Naive thymus-derived CD4-positive, alpha-beta T cell (primary cell): ENCODE measurements at regions not wholly inside any gene's neighbourhood (a gene's known extent, or its start where the extent isn't known, plus 50 kb on each side); places are given as distances from the start of the nearest gene placed in this dataset.
A peak's percentile ranks its signal among the peaks of the same experiment; 100 is the strongest.

Experiments
- ATAC-seq: fragments of 150-1000 bp; cut with Tn5 transposase; 2 replicates; pipeline ENCODE4 v1.10.0; 2021; ENCODE audit warnings: mild to moderate bottlenecking, moderate library complexity
- CTCF ChIA-PET: fragments of 350-600 bp; sonication (Branson Sonifier 250); formaldehyde crosslinking; loops from one replicate; lab custom pipeline; 2021; ENCODE audit warnings: antibody characterized with exemption; lab: Charles Lee
- POLR2A ChIA-PET: fragments of 350-600 bp; sonication (Branson Sonifier 250); formaldehyde crosslinking; loops from one replicate; lab custom pipeline; 2021; ENCODE audit warnings: antibody characterized with exemption, inconsistent platforms; lab: Charles Lee
- DNase-seq, 9 donors: peaks; one replicate each; pipeline versions ENCODE4 v3.0.0 to v3.0.0-alpha.2; 2020 to 2022; ENCODE audit warnings: mixed read lengths in 1 of 9
- H3K27ac ChIP-seq: one replicate; pipeline ENCODE4 v1.7.0; 2013; ENCODE audit warnings: mild to moderate bottlenecking, low read depth, low read length, moderate library complexity
- H3K27me3 ChIP-seq, 2 donors: one replicate each; pipeline ENCODE4 v1.7.0; 2013; ENCODE audit warnings: low read length in 2 of 2, mild to moderate bottlenecking in 2 of 2, moderate library complexity in 2 of 2; ENCODE audit not compliant: control insufficient read depth in 2 of 2, insufficient read depth in 2 of 2
- H3K36me3 ChIP-seq, 3 experiments: 1 replicate in 2 of 3; 2 replicates in 1 of 3; pipeline ENCODE4 v1.7.0; 2013; ENCODE audit warnings: low read length in 3 of 3, mild to moderate bottlenecking in 3 of 3, moderate library complexity in 1 of 3; ENCODE audit not compliant: insufficient read depth in 3 of 3, control insufficient read depth in 2 of 3
- H3K4me1 ChIP-seq, 2 donors: one replicate each; pipeline ENCODE4 v1.7.0; 2013; ENCODE audit warnings: low read length in 2 of 2, mild to moderate bottlenecking in 2 of 2, moderate library complexity in 1 of 2; ENCODE audit not compliant: control insufficient read depth in 2 of 2, insufficient read depth in 2 of 2
- H3K4me3 ChIP-seq: 2 replicates; pipeline ENCODE4 v1.7.0; 2013; ENCODE audit warnings: mild to moderate bottlenecking, low read length
- H3K9me3 ChIP-seq, 3 experiments: 1 replicate in 2 of 3; 2 replicates in 1 of 3; pipeline ENCODE4 v1.7.0; 2013; ENCODE audit warnings: low read length in 3 of 3; ENCODE audit not compliant: control insufficient read depth in 2 of 3
- H3K27ac Mint-ChIP-seq, 9 donors: one replicate each; pipeline ENCODE4 v1.8.0; 2020 to 2022; ENCODE audit warnings: mixed read lengths in 9 of 9, mild to moderate bottlenecking in 8 of 9, moderate library complexity in 5 of 9, inconsistent platforms in 2 of 9
- H3K27me3 Mint-ChIP-seq, 5 donors: one replicate each; pipeline ENCODE4 v1.8.0; 2021 to 2022; ENCODE audit warnings: mixed read lengths in 5 of 5, mild to moderate bottlenecking in 1 of 5
- H3K36me3 Mint-ChIP-seq, 5 donors: one replicate each; pipeline ENCODE4 v1.8.0; 2020 to 2022; ENCODE audit warnings: mixed read lengths in 5 of 5, mild to moderate bottlenecking in 3 of 5, inconsistent platforms in 1 of 5
- H3K4me1 Mint-ChIP-seq, 7 donors: one replicate each; pipeline ENCODE4 v1.8.0; 2020 to 2022; ENCODE audit warnings: mixed read lengths in 7 of 7, mild to moderate bottlenecking in 3 of 7, inconsistent platforms in 1 of 7
- H3K4me3 Mint-ChIP-seq, 10 donors: one replicate each; pipeline ENCODE4 v1.8.0; 2020 to 2022; ENCODE audit warnings: mild to moderate bottlenecking in 10 of 10, mixed read lengths in 10 of 10, moderate library complexity in 6 of 10, inconsistent platforms in 2 of 10
- H3K9me3 Mint-ChIP-seq, 11 donors: one replicate each; pipeline ENCODE4 v1.8.0; 2020 to 2022; ENCODE audit warnings: mixed read lengths in 11 of 11, mild to moderate bottlenecking in 4 of 11, inconsistent platforms in 1 of 11, moderate library complexity in 1 of 11
- intact Hi-C, 2 donors: fragments of 100-400 bp; cut with micrococcal nuclease; formaldehyde crosslinking; loops; one replicate each; pipeline ENCODE4 v1.15.1; 2023

DNA sequence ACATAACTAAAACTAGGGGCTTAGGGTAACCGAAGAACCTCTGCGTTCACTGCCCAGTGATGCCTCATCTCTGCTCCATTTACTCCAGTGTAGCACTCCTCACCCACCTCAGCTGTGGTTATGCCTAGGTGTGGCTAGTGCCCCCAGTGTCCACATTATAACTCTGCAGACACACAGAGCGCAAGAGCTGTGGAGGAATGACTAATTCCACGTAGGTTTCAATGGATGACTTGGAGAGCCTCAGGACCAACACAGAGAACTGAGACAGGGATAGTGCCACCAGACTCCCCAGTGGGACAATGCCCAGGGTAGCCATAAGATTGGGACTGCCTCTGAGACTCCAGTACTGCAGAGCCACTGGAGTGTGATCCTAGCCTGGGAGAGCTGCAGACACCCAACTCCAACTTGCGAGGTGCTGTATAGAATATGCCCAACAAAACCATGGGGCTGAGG, 542.4 kb upstream of the DIPK2B start:
- H3K4me3 Mint-ChIP-seq, result no peak overlapping the region
- intact Hi-C loops, result no loop called here
- DNase-seq, result no peak
- Histone ChIP-seq H3K27ac (no peak overlapping the region), H3K36me3 (peaks cover 0 to 5% (median 0%) of the 10 kb centered on the region in 3 experiments), H3K4me1 (no peaks in the 10 kb centered on the region), H3K27me3 (no peaks in the 10 kb centered on the region), H3K9me3 (no peaks in the 10 kb centered on the region), H3K4me3 (no peak overlapping the region)
- H3K36me3 Mint-ChIP-seq, result peaks cover 0 to 20% (median 8%) of the 10 kb centered on the region in 5 donors
- ATAC-seq, result peak; percentile 27
- H3K9me3 Mint-ChIP-seq, result peaks cover 0 to 4% (median 0%) of the 10 kb centered on the region in 11 donors
- H3K4me1 Mint-ChIP-seq, result peaks cover 0 to 8% (median 0%) of the 10 kb centered on the region in 7 donors
- POLR2A ChIA-PET, result no interaction called here
- CTCF ChIA-PET, result no interaction called here
- H3K27me3 Mint-ChIP-seq, result no peaks in the 10 kb centered on the region
- H3K27ac Mint-ChIP-seq, result no peak overlapping the region

DNA sequence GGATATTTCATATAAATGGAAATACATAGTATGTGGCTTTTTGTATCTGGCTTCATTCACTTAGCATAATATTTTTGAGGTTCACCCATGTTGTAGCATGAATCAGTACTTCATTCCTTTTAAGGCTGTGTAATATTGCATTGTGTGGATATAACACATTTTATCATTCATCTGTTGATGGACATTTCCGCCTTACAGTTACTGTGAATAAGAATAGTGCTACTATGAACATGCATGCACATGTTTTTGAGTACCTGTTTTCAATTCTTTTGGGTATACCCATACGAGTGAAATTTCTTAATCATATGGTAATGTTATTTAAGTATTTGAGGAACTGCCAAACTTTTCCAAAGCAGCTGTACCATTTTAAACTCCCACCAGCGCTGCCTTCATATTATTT, 539.6 kb upstream of the DIPK2B start:
- Mint-ChIP-seq H3K36me3 (peaks cover 0 to 7% (median 0%) of the 10 kb centered on the region in 5 donors), H3K4me1 (no peaks in the 10 kb centered on the region), H3K9me3 (peaks cover 0 to 2% (median 0%) of the 10 kb centered on the region in 11 donors), H3K4me3 (no peak overlapping the region), H3K27me3 (no peaks in the 10 kb centered on the region), H3K27ac (no peak overlapping the region)
- Histone ChIP-seq H3K27me3 (no peaks in the 10 kb centered on the region), H3K27ac (no peak overlapping the region), H3K4me1 (no peaks in the 10 kb centered on the region), H3K4me3 (no peak overlapping the region), H3K9me3 (no peaks in the 10 kb centered on the region), H3K36me3 (no peaks in the 10 kb centered on the region)
- ATAC-seq, result no peak
- no peak for DNase-seq
- intact Hi-C loops, result no loop called here
- POLR2A ChIA-PET, result no interaction called here
- CTCF ChIA-PET, result no interaction called here

DNA sequence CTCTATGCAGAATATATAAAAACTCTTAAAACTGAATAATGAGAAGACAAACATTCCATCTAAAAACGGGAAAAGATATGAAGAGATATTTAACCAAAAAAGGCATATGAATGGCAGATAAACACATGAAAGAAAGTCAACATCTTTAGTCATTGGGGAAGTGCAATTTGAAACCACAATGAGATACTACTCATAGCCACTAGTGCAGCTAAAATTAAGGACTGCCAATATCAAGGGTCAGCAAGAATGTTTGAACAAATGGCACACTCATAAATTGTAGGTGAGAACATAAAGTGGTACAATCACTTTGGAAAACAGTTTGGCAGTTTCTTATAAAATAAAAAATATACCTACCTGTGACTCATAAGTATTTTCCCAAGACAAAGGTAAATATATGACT, 534.9 kb upstream of the DIPK2B start:
- CTCF ChIA-PET, result no interaction called here
- POLR2A ChIA-PET, result no interaction called here

DNA sequence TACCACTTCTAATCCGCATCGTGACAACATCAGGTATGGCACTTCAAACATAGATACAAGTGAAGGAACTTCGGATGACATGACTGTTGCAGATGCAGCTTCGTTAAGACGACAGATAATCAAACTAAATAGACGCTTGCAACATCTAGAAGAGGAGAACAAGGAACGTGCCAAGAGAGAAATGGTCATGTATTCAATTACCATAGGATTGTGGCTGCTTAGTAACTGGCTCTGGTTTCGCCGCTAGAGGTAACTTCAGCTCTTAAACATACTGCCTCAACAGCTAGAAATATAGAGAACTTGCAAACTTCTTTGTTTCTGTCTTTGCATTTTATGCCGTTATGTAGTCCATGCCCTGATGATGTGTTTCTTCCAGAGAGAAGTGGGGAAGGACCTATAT, 530.8 kb upstream of the DIPK2B start:
- Histone ChIP-seq H3K4me1 (no peaks in the 10 kb centered on the region), H3K4me3 (no peak overlapping the region), H3K9me3 (no peaks in the 10 kb centered on the region), H3K36me3 (no peaks in the 10 kb centered on the region), H3K27ac (no peak overlapping the region), H3K27me3 (no peaks in the 10 kb centered on the region)
- intact Hi-C loops, result no loop called here
- H3K9me3 Mint-ChIP-seq, result peaks cover 0 to 7% (median 0%) of the 10 kb centered on the region in 11 donors
- CTCF ChIA-PET, result no interaction called here
- ATAC-seq, result no peak
- H3K4me3 Mint-ChIP-seq, result no peak overlapping the region
- POLR2A ChIA-PET, result no interaction called here
- H3K27me3 Mint-ChIP-seq, result no peaks in the 10 kb centered on the region
- peaks cover 0 to 7% (median 0%) of the 10 kb centered on the region in 5 donors for H3K36me3 Mint-ChIP-seq
- H3K4me1 Mint-ChIP-seq, result no peaks in the 10 kb centered on the region
- no peak for DNase-seq
- H3K27ac Mint-ChIP-seq, result no peak overlapping the region

More for the DNA sequence above, 534.9 kb upstream of the DIPK2B start:
- Histone ChIP-seq H3K36me3 (no peaks in the 10 kb centered on the region), H3K4me3 (no peak overlapping the region), H3K4me1 (no peaks in the 10 kb centered on the region), H3K27ac (no peak overlapping the region), H3K9me3 (no peaks in the 10 kb centered on the region), H3K27me3 (no peaks in the 10 kb centered on the region)
- ATAC-seq (no peak), DNase-seq (no peak)
- intact Hi-C loops, result no loop called here
- Mint-ChIP-seq H3K27ac (no peak overlapping the region), H3K9me3 (peaks cover 0 to 7% (median 0%) of the 10 kb centered on the region in 11 donors), H3K4me1 (no peaks in the 10 kb centered on the region), H3K36me3 (peaks cover 0 to 7% (median 0%) of the 10 kb centered on the region in 5 donors), H3K27me3 (no peaks in the 10 kb centered on the region), H3K4me3 (no peak overlapping the region)

DNA sequence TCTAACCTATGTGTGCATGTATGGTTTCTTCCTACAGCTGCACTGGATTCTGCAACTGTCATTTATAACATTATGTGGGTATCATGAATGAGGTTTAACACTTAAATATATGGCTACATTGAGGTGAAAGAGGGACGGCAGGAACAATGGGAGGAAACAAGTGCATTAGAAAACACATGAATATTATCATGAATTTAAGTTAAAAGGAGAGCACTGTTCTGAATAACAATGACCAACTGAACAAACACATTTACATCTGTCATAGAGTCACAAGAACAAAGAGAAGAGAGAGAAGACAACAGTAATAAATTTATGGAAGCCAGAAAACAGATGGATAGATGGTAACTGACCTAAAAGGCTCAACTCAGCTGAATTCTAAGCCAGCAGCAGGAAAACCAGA, 527.1 kb upstream of the DIPK2B start:
- ATAC-seq (no peak), DNase-seq (no peak)
- H3K4me1 Mint-ChIP-seq, result no peaks in the 10 kb centered on the region
- H3K9me3 Mint-ChIP-seq, result peaks cover 0 to 1% (median 0%) of the 10 kb centered on the region in 11 donors
- no peaks in the 10 kb centered on the region for H3K36me3 Mint-ChIP-seq
- no peaks in the 10 kb centered on the region for H3K4me1 ChIP-seq
- CTCF ChIA-PET, result no interaction called here
- no peak overlapping the region for H3K4me3 ChIP-seq
- H3K4me3 Mint-ChIP-seq, result no peak overlapping the region
- H3K36me3 ChIP-seq, result no peaks in the 10 kb centered on the region
- no peak overlapping the region for H3K27ac ChIP-seq
- H3K27ac Mint-ChIP-seq, result no peak overlapping the region
- POLR2A ChIA-PET, result no interaction called here
- intact Hi-C loops, result no loop called here
- H3K27me3 Mint-ChIP-seq, result no peaks in the 10 kb centered on the region
- H3K27me3 ChIP-seq, result no peaks in the 10 kb centered on the region
- no peaks in the 10 kb centered on the region for H3K9me3 ChIP-seq

DNA sequence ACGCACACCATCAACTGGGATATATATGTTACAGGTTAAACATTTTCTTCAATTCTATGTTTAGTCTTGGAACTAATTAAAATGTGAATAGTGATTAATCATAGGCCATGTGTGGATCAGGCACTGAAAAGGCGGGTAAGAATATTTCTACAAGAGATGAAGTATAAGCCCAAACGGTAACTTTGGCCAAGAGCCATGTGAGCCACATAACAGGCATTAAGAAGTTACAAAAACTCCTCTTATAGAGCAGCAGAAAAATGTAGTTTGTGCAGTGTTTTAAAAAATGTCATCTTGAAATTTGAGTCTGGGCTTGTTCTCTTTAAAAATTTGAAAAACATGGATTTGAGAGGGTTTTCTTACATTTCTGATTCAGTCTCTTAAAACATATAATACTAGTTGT, 521.8 kb upstream of the DIPK2B start:
- H3K9me3 ChIP-seq, result no peaks in the 10 kb centered on the region
- Mint-ChIP-seq H3K4me1 (peaks cover 0 to 5% (median 0%) of the 10 kb centered on the region in 7 donors), H3K27ac (no peak overlapping the region), H3K27me3 (no peaks in the 10 kb centered on the region), H3K36me3 (no peaks in the 10 kb centered on the region), H3K4me3 (no peak overlapping the region), H3K9me3 (no peaks in the 10 kb centered on the region)
- no peak overlapping the region for H3K4me3 ChIP-seq
- no peaks in the 10 kb centered on the region for H3K27me3 ChIP-seq
- intact Hi-C loops, result no loop called here
- H3K36me3 ChIP-seq, result no peaks in the 10 kb centered on the region
- ChIA-PET CTCF (no interaction called here), POLR2A (no interaction called here)
- no peaks in the 10 kb centered on the region for H3K4me1 ChIP-seq
- H3K27ac ChIP-seq, result no peak overlapping the region
- no peak for DNase-seq
- no peak for ATAC-seq

DNA sequence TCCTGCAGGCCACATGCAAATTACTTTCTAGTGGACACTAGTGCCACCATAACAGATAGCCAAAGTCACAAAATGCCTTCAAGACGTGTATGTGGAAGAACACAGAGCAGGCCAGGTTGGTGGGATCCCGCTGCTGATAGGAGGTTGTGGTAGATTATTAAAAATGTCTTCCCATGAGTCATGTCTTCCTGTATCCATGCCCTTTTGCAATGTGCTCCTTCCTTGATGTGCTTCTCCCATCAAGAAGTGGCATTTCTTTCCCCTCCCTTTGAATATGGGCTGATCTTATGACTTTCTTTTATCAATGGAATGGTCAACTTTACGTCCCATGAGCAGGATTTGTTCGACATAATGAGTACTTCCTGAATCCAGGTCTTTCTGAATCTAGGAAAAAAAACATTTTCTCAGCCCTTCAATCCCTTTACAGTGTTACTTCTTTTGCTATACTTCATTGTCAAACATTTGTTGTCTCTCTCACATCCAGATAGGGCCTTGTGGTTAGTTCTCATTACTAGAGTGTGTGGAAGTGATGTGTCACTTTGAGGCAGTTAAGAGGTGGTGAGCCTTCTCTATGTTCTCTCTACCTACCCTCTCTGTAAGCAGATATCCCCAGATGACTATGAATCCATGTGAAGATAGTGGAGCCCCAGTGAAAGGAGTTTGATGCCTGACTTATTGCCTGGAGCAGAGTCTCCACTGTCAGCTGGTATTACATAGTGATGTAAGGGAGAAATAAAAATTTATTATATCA, 519.2 kb upstream of the DIPK2B start:
- H3K27ac ChIP-seq, result no peak overlapping the region
- Mint-ChIP-seq H3K27ac (no peak overlapping the region), H3K9me3 (no peaks in the 10 kb centered on the region), H3K27me3 (no peaks in the 10 kb centered on the region), H3K36me3 (peaks cover 0 to 2% (median 0%) of the 10 kb centered on the region in 5 donors), H3K4me3 (no peak overlapping the region), H3K4me1 (peaks cover 0 to 19% (median 8%) of the 10 kb centered on the region in 7 donors)
- no peak overlapping the region for H3K4me3 ChIP-seq
- no peaks in the 10 kb centered on the region for H3K36me3 ChIP-seq
- H3K9me3 ChIP-seq, result no peaks in the 10 kb centered on the region
- ChIA-PET CTCF (no interaction called here), POLR2A (no interaction called here)
- intact Hi-C loops, result no loop called here
- no peak for DNase-seq
- H3K27me3 ChIP-seq, result no peaks in the 10 kb centered on the region
- ATAC-seq, result no peak
- H3K4me1 ChIP-seq, result no peaks in the 10 kb centered on the region
